AG04450 (cell line): ENCODE measurements at regions not wholly inside any gene's neighbourhood (a gene's known extent, or its start where the extent isn't known, plus 50 kb on each side); places are given as distances from the start of the nearest gene placed in this dataset.

Experiments used
- CTCF ChIA-PET: fragments of 300-600, 350-600 bp; formaldehyde crosslinking; extraction: SDS; loops from one replicate; lab custom pipeline; 2022; ENCODE audit warnings: antibody characterized with exemption, inconsistent platforms; lab: Charles Lee
- POLR2A ChIA-PET: fragments of 350-600 bp; formaldehyde crosslinking; extraction: SDS; loops from one replicate; lab custom pipeline; 2021; ENCODE audit warnings: antibody characterized with exemption, inconsistent platforms; lab: Yijun Ruan, JAX
- DNase-seq: peaks from one replicate; pipeline ENCODE4 v3.0.0-alpha.2; 2011; ENCODE audit warnings: low read depth, low spot score
- H3K27ac ChIP-seq: one replicate; pipeline ENCODE4 v1.5.1; 2012; ENCODE audit warnings: low read depth, low read length, control low read depth
- H3K27me3 ChIP-seq: one replicate; pipeline ENCODE4 v1.6.0; 2012; ENCODE audit warnings: low read length; ENCODE audit not compliant: control insufficient read depth, insufficient read depth
- H3K4me3 ChIP-seq: 2 replicates; pipeline ENCODE4 v1.5.1; 2011; ENCODE audit warnings: mild to moderate bottlenecking, low read depth, low read length, control low read depth
- H3K9me3 ChIP-seq: 2 replicates; pipeline ENCODE4 v1.5.1; 2012; ENCODE audit warnings: low read length; ENCODE audit not compliant: control insufficient read depth, insufficient read depth
- TF ChIP-seq, protein P1 (sequence below): IDR thresholded peaks from 2 replicates; pipeline ENCODE4 v1.5.1; 2011; ENCODE audit warnings: low read depth, low read length, control low read depth, inconsistent platforms

DNA sequence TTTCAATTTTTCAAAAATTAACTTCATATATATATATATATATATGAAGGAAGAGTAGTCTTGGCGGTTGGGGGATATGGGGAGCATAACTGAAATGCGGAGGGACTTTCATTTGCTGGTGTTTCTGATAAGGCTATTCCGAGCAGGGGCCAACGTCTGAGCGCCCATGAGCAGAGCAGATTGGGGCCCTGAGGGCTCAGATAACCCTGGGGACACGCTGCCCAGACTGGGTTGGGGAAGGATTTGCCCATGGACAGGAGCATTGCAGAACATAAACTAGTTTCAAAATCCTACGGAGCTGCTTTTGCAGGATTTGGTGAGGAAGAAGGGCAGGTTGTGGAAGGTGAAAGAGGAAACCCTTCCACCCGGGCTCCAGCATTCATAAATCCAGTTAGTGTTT, 240.2 kb downstream of the IRX1 start:
- no peak for DNase-seq
- no peak overlapping the region for H3K27ac ChIP-seq
- H3K9me3 ChIP-seq: peaks cover 36% of the 10 kb centered on the region
- POLR2A ChIA-PET: no interaction called here
- CTCF ChIA-PET: no interaction called here
- no peak overlapping the region for H3K4me3 ChIP-seq
- TF ChIP-seq, protein P1, sequence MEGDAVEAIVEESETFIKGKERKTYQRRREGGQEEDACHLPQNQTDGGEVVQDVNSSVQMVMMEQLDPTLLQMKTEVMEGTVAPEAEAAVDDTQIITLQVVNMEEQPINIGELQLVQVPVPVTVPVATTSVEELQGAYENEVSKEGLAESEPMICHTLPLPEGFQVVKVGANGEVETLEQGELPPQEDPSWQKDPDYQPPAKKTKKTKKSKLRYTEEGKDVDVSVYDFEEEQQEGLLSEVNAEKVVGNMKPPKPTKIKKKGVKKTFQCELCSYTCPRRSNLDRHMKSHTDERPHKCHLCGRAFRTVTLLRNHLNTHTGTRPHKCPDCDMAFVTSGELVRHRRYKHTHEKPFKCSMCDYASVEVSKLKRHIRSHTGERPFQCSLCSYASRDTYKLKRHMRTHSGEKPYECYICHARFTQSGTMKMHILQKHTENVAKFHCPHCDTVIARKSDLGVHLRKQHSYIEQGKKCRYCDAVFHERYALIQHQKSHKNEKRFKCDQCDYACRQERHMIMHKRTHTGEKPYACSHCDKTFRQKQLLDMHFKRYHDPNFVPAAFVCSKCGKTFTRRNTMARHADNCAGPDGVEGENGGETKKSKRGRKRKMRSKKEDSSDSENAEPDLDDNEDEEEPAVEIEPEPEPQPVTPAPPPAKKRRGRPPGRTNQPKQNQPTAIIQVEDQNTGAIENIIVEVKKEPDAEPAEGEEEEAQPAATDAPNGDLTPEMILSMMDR: no peak
- no peaks in the 10 kb centered on the region for H3K27me3 ChIP-seq

DNA sequence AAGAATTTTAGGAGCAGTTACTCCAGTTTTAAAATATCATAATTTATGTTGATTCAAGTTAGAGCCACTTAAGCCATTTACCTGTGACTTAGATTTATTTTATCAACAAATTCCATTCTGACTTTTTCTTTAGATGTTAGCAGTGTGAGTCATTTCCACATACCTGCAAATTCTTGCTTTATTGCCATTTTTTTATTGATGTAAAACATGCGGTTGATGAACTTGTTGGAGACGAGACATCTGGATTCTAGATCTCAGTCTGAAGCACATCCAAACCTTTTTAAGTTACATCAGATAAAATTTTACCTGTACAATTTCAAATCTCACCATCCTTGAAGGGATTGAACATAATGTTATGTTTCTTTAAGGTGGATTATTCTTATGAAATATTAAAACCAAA, 240.9 kb downstream of the IRX1 start:
- POLR2A ChIA-PET: no interaction called here
- TF ChIP-seq, protein P1: no peak
- no peak overlapping the region for H3K27ac ChIP-seq

DNA sequence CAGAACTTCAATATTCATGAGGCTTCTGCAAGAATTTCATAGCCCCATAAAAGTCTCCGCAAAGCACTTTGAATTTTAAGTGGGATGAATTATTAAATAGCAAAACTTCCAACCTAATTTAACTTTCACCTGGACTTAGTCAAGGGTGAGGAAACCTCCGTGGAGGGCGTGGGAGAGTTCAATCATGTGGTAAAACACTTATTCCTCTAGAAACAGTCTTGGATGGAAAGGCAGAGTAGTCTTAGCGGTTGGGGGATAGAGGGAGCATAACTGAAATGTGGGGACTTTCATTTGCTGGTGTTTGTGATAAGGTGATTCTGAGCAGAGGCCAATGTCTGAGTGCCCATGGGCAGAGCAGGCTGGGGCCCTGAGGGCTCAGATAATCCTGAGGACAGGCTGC, 241.9 kb downstream of the IRX1 start:
- POLR2A ChIA-PET: no interaction called here
- Histone ChIP-seq H3K9me3 (peaks cover 33% of the 10 kb centered on the region), H3K27ac (no peak overlapping the region), H3K4me3 (no peak overlapping the region), H3K27me3 (no peaks in the 10 kb centered on the region)
- no peak for DNase-seq
- CTCF ChIA-PET: no interaction called here
- TF ChIP-seq, protein P1: no peak

More for the DNA sequence above, 240.9 kb downstream of the IRX1 start:
- CTCF ChIA-PET: no interaction called here
- no peak for DNase-seq
- Histone ChIP-seq H3K9me3 (peaks cover 33% of the 10 kb centered on the region), H3K4me3 (no peak overlapping the region), H3K27me3 (no peaks in the 10 kb centered on the region)

DNA sequence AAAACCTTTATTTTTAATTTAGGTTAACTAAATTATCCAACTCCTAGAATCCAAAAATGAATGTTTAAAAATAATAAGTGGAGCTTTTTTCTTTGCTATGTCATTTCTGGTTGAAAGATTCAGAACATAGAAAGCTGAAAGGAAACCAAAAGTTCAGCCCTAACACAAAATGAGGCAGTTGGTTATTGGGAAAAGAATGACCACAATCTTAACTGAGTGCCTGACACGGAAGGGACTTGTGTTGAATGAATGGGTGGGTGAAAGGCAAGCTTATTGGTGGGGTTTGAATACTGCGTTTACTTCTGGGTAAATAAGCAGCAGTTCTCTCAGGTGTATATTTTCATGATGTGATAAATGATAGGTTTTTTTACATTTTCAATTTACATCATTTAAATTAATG, 243.5 kb downstream of the IRX1 start:
- DNase-seq: no peak
- H3K27ac ChIP-seq: no peak overlapping the region
- no peaks in the 10 kb centered on the region for H3K27me3 ChIP-seq
- no peak overlapping the region for H3K4me3 ChIP-seq
- H3K9me3 ChIP-seq: peaks cover 43% of the 10 kb centered on the region
- POLR2A ChIA-PET: no interaction called here
- TF ChIP-seq, protein P1: no peak
- CTCF ChIA-PET: no interaction called here

DNA sequence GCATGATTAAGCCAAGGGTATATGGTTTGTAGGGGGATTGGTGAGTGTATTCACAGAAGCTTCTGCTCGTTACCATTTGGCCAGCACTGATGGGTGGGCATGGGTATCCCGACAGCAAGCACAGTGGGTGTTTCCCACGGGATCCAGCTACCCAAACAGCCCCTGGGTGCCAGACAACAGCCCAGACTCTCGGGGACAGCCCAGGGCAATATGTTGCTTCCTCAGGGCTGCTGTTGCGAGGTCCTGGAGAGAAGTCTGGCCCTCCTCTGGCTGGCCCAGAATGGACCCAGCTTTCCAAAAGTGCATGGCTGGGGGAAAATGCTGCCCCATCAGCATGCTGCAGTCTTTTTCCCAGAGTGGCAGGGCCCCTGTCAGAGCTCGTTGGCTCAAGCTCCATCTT, 247.0 kb downstream of the IRX1 start:
- Histone ChIP-seq H3K27me3 (no peaks in the 10 kb centered on the region), H3K9me3 (peaks cover 42% of the 10 kb centered on the region), H3K4me3 (no peak overlapping the region), H3K27ac (no peak overlapping the region)
- TF ChIP-seq, protein P1: no peak
- POLR2A ChIA-PET: no interaction called here
- DNase-seq: no peak
- CTCF ChIA-PET: no interaction called here
